ENCODE measurements at regions not wholly inside any gene's neighbourhood (a gene's known extent, or its start where the extent isn't known, plus 50 kb on each side); places are given as distances from the start of the nearest gene placed in this dataset.

- Histone ChIP-seq H3K9me3 (no peaks in the 10 kb centered on the region), H3K36me3 (no peaks in the 10 kb centered on the region), H3K4me1 (peaks cover 0 to 12% of the 10 kb centered on the region in 2 donors), H3K4me3 (no peak overlapping the region), H3K27ac (no peak overlapping the region), H3K27me3 (no peaks in the 10 kb centered on the region)
- ATAC-seq (no peak), DNase-seq (no peak)
- in situ Hi-C loops (cut with MboI; ENCODE audit: low sequenced_read_pairs in 4 of 4) (no loop called here), intact Hi-C loops (cut with DNase I; ENCODE audit: low total_unique reads) (no loop called here)
- TF ChIP-seq POLR2A (IDR thresholded peaks at IDR 0.05) = no peak
- TF ChIP-seq, protein P1, sequence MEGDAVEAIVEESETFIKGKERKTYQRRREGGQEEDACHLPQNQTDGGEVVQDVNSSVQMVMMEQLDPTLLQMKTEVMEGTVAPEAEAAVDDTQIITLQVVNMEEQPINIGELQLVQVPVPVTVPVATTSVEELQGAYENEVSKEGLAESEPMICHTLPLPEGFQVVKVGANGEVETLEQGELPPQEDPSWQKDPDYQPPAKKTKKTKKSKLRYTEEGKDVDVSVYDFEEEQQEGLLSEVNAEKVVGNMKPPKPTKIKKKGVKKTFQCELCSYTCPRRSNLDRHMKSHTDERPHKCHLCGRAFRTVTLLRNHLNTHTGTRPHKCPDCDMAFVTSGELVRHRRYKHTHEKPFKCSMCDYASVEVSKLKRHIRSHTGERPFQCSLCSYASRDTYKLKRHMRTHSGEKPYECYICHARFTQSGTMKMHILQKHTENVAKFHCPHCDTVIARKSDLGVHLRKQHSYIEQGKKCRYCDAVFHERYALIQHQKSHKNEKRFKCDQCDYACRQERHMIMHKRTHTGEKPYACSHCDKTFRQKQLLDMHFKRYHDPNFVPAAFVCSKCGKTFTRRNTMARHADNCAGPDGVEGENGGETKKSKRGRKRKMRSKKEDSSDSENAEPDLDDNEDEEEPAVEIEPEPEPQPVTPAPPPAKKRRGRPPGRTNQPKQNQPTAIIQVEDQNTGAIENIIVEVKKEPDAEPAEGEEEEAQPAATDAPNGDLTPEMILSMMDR (IDR thresholded peaks at IDR 0.05 in 4 of 5, conservative IDR thresholded peaks at IDR 0.05 in 1 of 5) = no peak
Observed at GRCh38 chr15:72888811-72889210, 105.3 kb upstream of the ADPGK start.

DNA sequence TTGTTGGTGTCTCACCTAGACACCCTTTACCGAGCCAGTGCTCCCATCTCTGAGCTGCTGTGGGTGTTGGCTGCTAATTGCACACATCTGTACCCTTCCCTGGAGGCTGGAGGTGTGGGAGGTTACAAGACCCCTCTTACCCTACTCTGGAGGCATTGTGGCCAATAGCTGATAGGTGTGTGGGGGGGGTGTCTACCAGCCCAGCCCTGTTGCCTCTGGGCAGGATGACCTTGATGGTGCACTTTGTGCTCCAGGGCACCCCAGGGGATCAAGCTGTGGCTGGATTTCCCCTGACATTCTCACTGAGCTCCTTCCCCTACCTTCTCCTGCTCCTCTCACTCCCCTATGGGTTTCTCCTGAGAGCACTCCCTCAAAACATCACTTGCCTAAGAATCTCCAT lies 104.7 kb upstream of the ADPGK start:
- H3K9me3 ChIP-seq = no peaks in the 10 kb centered on the region
- H3K4me1 ChIP-seq = peaks cover 0 to 12% of the 10 kb centered on the region in 2 donors
- intact Hi-C loops (cut with DNase I; ENCODE audit: low total_unique reads) (no loop called here), in situ Hi-C loops (cut with MboI; ENCODE audit: low sequenced_read_pairs in 4 of 4) (no loop called here)
- no peak overlapping the region for H3K4me3 ChIP-seq
- ATAC-seq (no peak), DNase-seq (no peak)
- H3K27me3 ChIP-seq = no peaks in the 10 kb centered on the region
- H3K36me3 ChIP-seq = no peaks in the 10 kb centered on the region
- H3K27ac ChIP-seq = no peak overlapping the region
- TF ChIP-seq, protein P1 (IDR thresholded peaks at IDR 0.05 in 4 of 5, conservative IDR thresholded peaks at IDR 0.05 in 1 of 5) = no peak
- TF ChIP-seq POLR2A (IDR thresholded peaks at IDR 0.05) = no peak

DNA sequence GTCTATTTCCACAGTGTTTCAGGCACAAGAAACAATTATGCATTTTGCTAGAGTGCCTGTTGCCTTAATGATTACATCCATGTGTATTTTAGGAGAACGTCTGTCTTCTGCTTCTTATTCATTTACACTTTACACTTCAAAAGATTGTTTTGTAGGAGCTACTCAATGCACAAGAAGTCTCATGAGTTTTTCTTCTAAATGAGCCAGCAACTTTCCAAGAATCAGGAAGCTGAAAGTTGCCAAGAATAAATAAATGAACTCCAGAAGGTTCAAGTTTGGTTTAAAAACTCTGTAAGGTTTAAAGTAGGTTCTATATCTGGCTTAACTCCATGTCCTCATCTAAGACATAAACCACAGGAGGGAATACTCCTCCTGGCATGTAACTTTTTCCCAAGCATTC lies 103.8 kb upstream of the ADPGK start:
- in situ Hi-C loops (cut with MboI; ENCODE audit: low sequenced_read_pairs in 4 of 4) = no loop called here
- TF ChIP-seq POLR2A (IDR thresholded peaks at IDR 0.05) = no peak
- TF ChIP-seq, protein P1 (IDR thresholded peaks at IDR 0.05 in 4 of 5, conservative IDR thresholded peaks at IDR 0.05 in 1 of 5) = no peak

DNA sequence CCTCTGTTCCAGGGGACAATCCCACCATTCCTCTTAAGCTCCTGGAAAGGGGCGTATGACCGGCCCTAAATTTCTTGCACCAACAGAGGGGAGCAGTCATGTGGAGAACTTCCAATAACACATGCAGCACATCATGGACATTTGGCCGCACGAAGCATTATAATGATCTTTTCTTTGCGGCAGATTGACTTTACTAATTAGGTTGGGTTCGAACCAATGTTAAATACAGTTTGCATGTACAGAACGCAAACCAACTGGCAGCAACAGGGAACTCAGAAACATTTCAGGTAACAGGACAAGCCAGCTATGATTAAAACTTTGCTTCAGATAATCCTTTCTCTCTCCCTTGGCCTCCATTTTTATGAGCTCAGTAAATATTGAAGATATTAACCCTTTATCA lies 100.8 kb upstream of the ADPGK start:
- no peaks in the 10 kb centered on the region for H3K9me3 ChIP-seq
- ATAC-seq = no peak
- TF ChIP-seq POLR2A (IDR thresholded peaks at IDR 0.05) = no peak
- TF ChIP-seq, protein P1 (IDR thresholded peaks at IDR 0.05 in 4 of 5, conservative IDR thresholded peaks at IDR 0.05 in 1 of 5) = no peak
- no peak overlapping the region for H3K27ac ChIP-seq
- intact Hi-C loops (cut with DNase I; ENCODE audit: low total_unique reads) (no loop called here), in situ Hi-C loops (cut with MboI; ENCODE audit: low sequenced_read_pairs in 4 of 4) (no loop called here)
- DNase-seq = no peak
- no peaks in the 10 kb centered on the region for H3K36me3 ChIP-seq
- peaks cover 0 to 9% of the 10 kb centered on the region in 2 donors for H3K4me1 ChIP-seq
- H3K4me3 ChIP-seq = no peak overlapping the region
- H3K27me3 ChIP-seq = no peaks in the 10 kb centered on the region

More for the DNA sequence above, 103.8 kb upstream of the ADPGK start:
- H3K9me3 ChIP-seq = no peaks in the 10 kb centered on the region
- peaks cover 0 to 10% of the 10 kb centered on the region in 2 donors for H3K4me1 ChIP-seq
- intact Hi-C loops (cut with DNase I; ENCODE audit: low total_unique reads) = no loop called here
- no peak overlapping the region for H3K27ac ChIP-seq
- H3K27me3 ChIP-seq = no peaks in the 10 kb centered on the region
- no peak for DNase-seq
- no peak overlapping the region for H3K4me3 ChIP-seq
- no peak for ATAC-seq
- no peaks in the 10 kb centered on the region for H3K36me3 ChIP-seq
